SK-N-MC (cell line): ENCODE measurements at regions not wholly inside any gene's neighbourhood (a gene's known extent, or its start where the extent isn't known, plus 50 kb on each side); places are given as distances from the start of the nearest gene placed in this dataset.

Experiments used
- EZH2 ChIP-seq: fragments of 200-600 bp; sonication (generic); IDR thresholded peaks from one replicate; pipeline ENCODE4 v1.6.1; 2017; ENCODE audit warnings: antibody characterized with exemption
- POLR2AphosphoS5 ChIP-seq: IDR thresholded peaks from 2 replicates; pipeline ENCODE4 v1.6.1; 2012; ENCODE audit warnings: mild to moderate bottlenecking, low read depth, low read length, borderline replicate concordance

GRCh38 chr13:39971526-39971925, 316.1 kb downstream of the COG6 start:
- no peak for TF ChIP-seq POLR2AphosphoS5
- no peak for TF ChIP-seq EZH2
